HPDE6-E6E7 (cell line): ENCODE measurements at regions not wholly inside any gene's neighbourhood (a gene's known extent, or its start where the extent isn't known, plus 50 kb on each side); places are given as distances from the start of the nearest gene placed in this dataset.

Experiments
- DNase-seq: peaks from one replicate; pipeline ENCODE4 v3.0.0; 2011; ENCODE audit warnings: missing footprints; ENCODE audit errors: extremely low spot score

DNA sequence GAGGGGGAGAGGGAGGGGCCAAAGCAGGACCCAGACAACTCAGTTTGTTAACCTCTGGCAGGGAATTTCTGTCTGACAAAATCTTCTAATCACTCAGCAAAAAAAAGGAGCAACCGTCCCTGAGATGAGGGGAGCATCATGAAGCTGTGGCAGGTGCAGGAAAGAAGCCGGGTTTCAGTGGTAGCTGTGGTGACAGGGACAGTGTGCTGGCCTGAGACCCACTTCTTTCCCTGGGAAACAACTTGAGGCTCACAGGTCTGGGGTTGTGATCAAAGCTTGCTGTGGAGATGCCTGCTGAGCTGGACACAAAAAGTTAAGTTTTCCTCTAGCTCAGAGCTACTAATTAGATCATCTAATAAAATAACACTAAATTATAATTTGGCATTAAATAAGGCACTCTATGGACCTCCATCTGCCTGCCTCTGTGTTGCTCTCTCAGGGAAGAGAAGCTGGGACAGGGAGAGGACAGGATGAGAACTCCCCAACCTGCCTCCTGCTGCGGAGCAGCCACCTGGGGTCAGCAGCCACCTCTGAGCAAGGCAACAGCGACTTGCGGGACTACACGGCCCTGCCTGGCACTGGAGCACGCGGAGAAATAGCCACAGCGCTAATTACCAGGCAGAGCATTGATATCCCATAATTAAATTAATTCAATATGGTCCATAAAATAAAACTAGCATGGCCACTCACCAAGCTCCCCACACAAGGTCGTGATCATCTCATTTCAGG lies 104.6 kb upstream of the TEX51 start:
- no peak for DNase-seq

DNA sequence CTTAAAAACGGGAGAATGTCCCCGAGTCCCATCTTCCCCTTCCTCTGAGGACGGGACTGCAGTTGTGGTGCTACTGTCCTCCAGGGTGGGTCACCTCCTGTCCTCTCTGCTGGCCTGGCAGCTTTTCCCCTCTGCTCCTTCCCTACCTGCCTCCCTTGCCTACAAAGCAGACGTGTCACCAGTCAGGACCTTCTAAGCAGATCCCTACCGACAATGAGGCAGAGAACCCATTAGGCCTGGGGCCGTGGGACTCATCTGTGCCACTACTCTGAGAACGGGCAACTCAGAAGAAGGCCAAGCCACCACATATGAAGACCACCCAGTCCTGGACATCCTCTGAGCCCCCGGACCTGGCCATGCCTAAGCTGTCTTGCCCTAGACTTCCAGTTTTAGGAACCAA lies 103.0 kb upstream of the TEX51 start:
- DNase-seq, result no peak

DNA sequence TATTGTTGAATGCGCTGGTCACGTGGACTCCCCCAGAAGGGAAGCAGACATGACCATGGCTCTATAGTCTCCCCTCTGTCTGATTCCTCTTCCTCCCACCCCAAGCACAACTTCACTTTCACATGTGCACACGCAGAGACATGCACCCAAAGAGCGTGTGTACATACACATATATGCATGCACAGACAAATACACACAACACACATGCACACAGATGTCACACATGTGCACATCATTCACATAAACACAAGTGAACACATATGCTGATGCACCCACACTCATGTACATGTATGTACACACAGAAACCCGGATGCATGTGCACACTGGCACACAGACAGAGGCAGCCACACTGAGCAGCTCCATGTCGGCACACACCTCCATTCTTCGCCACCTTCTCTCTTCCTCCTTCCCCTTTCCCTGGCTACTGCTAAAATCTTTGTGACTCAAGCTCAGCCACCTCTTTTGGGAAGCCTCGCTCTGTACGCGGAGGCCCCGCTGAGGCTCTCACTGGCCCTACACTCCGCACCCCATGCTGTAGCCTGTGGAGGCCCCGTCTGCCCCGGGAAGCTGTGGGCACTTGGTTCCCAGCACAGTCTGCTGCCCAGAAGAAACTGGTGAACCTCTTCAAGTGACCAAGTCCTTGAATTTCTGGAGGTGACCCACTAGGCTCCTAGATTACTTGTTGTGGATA lies 101.6 kb upstream of the TEX51 start:
- no peak for DNase-seq

DNA sequence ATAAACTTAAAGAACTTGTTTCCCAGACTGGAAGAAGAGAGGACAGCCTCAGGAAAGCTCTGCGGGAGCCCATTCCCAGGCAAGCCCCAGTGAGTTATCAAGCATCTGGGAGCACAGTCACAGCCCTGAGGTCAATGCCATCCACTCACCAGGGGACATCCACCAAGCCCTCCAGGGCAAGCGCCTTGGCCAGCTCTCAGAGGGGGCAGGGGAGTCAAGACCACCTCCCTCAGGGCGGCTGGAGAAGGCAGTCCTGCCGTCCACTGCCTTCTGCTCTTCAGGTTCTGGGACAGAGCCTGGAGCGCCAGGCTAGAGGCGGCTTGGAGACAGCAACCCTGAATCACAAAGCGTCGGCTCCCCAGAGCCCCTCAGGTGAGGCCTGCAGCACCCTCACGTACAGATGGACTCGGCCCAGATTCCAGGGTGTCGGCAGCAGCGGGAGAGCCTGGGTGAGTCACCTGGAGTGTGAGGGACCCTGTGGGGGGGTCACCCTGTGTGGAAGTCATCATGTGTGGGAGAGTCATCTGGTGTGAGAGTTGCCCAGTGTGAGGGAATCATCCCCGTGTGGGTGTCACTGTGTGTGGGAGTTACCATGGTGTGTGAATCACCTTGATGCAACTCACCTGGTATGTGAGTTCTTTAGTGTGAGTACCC lies 100.9 kb upstream of the TEX51 start:
- DNase-seq, result no peak

DNA sequence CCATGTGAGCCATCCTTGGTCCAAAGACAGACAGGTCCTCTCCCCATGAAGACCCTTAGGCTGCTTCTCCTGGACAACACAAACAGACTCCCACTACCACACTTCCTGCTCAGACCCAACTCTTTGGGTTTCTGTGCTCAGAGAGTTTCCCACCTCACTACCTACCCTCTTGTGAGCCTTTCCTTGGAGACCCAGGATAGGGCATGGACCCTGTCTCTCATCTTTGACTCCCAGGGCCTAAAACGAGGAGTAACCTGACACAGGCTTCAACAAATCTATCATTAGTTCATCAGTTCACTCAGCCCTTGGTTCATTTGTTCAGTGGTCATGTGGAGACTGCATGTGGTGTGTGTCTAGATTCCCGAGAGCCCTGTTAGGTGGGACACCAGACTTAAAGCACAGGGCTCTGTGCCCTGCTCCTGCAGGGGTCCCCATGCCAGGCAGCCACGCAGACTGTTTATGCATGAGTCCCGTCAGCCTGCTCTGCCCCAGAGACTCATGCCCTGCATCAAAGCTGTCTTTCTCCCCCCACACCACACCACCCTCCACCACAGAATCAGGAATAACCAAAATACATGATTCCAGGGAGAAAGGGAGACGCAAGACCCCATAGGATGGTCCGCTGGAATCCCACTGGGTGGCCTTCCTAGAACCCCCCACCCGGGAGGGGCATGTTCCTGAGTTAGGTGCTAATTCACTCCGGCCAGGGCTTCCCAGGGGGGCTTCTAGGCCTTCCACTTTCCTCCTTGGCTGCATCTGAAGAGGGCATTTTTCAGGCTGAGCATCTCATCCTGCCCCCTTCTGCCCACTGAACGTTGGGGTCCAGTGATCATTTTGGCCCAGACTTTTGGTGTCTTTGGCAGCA lies 100.2 kb upstream of the TEX51 start:
- no peak for DNase-seq

DNA sequence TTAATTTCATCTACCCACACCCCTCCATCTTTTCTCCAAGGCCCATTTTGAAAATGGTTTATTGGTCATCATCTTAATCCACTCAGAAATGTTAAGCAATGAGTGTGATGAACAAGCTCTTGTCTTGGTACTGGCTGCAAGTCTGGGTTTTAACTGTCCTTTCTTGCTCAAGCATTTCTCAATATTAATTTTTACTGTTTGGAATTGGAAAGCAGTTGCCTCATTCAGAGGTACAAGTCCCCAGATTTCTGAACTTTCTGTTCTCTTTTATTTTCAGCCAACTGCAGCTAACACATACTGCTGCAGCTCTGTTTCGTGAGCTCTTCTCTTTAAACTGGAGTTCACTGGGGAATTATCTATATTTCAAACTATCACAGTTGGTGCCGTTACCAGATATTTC lies 99.4 kb upstream of the TEX51 start:
- DNase-seq, result no peak

DNA sequence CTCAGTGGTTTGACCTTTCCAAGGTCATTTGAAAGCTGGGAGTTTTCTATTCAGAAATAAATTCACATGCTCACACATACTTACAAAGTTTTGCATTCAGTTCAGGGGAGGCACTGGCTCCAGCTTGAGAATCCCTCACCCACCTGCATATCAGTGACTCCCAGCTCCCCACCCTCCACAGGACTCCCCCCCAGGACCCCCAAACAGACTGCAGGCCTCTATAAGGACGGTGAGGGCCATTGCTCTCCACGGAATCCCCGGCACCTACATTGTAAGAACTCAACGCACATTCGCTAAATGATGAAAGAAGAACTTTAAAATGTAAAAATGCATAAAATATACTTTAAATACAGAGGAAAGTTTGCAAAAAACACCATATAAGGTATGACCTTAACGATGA lies 97.2 kb upstream of the TEX51 start:
- DNase-seq, result no peak

DNA sequence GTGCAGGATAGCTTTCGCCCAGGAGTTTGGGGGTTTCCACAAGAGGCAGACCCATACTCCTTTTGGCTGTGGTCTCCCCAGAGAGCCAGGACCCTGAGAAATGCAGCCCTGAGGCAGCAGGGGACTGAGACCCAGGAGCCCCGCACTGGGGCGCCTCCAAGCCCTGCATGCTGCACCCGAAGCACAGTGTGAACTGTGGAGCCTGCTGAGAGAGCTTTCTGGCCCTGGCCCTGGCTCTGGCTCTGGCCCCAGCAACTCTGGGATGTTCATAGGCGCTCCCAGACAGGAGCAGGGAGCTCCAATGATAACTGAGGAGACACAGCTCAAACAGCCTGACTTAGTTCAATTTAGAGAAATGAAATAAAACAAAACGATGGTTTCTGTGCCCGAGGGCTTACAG lies 96.4 kb upstream of the TEX51 start:
- no peak for DNase-seq

DNA sequence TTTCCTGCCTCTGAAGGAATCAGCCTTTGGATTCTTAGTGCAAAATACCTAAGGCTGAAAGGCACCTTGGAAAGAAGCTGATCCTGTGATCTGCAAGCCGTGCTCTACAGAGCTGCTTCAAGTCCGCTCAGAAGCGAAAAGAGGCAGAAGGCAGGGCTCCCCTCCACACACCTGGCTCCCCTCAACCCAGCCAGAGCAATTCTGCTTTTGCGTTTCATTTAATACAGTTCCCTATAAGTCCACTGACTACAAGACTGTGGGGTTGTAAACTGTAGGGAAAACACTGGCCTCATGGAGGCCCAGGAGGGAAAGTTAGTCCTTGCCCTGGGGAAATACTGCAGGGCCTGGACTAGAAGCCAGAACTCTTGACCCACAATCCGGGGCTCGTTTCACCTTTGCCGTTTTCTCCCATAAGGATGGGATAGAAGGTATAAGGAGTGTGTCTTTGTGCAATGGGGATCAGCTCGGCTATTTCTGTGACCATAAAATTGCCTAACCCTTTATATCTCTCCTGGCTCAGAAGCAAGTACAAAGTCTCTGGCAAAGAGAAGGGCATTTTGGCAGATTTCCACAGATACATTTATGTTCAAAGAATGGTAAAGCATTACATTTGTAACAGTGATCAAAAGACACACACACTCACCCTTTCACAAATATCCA lies 95.8 kb upstream of the TEX51 start:
- no peak for DNase-seq

DNA sequence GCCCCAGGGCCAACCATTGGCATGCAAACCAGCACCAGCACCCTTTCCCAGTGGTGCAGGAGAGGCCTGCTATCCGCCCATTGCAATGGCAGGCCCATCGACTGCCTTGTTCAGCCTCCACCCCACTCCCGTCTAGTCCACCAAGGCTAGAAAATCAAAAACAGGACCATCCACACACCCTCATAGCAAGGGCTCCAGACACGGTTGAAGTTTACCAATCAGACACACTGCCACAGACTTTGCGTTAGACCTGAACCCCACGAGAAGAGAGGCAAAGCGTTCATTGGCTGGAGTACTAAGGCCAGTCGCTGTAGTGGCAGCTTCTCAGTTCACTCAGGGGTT lies 95.3 kb upstream of the TEX51 start:
- no peak for DNase-seq

DNA sequence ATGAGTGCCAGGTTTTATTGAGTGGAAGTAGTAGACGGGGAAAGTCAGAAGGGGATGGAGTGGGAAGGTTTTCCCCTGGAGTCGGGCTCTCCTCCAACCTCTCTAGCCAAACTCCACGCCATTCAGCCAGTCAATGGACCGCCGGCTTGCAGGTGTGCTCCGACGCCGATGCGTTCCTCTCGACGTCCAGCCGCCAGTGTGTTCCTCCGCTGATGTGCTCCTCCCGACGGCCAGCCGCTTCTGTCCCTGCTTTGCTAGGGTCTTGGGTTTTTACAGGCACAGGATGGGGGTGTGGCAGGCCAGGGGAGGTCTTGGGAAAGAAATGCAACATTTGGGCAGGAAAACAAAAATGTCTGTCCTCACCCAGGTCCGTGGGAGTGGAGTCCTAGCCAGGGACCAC lies 94.3 kb upstream of the TEX51 start:
- no peak for DNase-seq

DNA sequence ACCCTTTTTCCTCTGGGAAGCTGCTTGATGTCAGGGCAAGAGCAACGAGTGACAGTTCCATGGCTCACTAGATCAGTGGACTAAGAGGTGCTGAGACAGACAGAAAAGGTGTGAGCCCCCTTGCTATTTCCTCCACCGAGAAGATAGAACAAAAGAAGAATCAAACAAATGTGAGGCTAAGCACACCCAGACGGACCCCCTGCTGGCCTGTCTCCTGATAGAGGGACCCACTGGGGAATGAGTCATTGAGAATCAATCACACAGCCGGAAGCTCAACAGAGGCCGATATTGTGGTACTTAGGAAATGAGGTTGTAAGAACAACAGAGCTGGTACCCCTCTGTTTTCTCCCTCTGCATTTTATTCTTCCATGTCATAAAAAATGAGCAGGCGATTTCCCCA lies 89.8 kb upstream of the TEX51 start:
- no peak for DNase-seq

DNA sequence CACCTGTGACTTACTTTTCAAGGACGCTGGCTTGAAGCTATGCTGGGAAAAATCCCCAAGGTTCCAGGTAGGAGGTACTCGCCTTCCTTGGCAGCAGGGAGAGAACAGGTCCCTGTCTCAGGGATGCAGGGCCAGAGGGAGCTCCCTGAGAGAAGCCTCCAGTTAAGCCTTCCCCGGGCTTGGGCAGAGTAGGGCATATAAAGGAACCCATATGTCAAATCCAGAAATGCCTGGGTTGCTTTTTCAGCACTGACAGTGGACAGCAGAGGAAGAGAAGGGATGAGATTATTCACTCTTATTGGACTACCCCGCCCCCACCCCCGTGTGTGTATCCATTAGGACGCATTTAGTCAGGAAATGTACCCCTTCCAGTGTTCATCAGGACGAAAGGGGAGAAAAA lies 89.3 kb upstream of the TEX51 start:
- DNase-seq, result no peak

DNA sequence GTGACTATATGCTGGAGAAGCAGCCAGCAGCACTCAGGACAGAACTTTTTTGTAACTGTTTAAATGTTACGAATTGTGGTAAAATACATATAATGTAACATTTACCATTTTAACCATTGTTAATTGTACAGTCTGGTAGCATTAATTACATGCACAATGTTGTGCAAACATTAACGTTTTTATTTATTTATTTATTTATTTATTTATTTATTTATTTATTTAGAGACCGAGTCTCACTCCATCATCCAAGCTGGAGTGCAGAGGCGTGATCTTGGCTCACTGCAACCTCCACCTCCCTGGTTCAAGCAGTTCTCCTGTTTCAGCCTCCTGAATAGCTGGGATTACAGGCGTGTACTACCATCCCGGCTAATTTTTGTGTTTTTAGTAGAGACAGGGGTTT lies 88.7 kb upstream of the TEX51 start:
- DNase-seq, result no peak

DNA sequence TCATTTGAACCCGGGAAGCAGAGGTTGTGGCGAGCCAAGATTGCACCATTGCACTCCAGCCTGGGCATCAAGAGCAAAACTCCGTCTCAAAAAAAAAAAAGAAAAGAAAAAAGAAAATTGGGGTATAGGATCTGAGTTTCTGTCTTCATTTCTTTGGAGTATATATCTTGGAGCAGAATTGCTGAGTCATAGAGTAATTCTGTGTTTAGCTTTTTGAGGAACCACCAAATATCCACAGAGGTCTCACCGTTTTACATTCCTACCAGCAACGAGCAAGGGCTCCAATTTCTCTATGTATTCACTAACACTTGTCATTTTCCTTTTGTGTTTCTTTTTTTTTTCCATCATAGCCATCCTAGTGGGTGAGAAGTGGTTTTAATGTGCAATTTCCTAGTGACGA lies 87.6 kb upstream of the TEX51 start:
- no peak for DNase-seq

DNA sequence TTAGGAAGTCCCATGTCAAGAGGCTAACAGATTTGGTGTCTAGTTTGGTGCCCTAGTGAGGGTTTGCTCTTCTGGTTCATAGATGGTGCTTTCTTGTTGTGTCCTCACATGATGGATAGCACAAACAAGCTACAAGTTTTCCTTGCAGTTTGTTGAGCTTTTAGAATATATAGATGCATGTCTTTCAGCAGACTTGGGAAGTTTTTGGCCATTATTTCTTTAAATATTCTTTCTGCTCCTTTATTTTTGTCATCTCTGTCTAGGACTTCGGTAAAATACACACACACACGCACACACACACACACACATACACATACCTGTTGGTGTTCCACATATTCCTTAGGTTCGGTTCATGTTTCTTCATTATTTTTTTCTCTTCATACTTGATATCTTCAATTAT lies 81.5 kb upstream of the TEX51 start:
- no peak for DNase-seq

DNA sequence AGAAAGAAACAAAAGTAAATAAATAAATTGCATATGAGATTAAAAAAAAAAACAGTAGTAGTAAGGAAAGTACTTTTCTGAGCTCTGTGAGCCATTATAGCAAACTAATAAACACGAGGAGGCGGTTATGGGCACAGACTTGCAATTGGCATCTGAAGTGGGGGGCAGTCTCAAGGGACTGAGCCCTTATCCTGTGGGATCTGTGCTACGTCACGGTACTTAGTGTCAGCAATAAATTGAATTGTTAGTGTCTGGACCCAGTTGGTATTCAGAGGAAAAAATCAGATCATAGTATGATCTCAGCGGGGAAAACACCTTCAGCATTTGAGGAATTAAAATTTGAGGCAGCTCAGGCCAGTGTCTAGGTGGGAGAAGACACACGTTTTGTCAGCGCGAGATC lies 76.6 kb upstream of the TEX51 start:
- DNase-seq, result no peak

DNA sequence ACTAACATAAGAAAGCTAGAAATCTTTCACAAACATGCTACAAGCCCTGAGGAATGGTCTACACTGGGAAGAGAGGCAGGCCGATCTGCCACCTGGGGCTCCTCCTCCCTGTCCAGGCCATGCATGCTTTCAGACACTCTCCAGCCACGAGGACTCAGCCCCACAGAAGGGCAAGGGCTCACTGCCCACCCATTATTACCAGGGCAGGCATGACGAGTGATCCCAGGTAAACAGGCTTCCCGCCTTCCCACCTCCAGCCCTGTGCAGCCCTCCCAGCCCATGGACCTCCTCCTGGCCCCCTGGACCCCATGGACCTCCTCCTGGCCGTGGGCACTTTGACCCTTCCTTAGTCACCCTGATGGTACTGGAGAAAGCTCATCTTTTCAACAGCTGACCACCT lies 75.8 kb upstream of the TEX51 start:
- DNase-seq, result no peak

DNA sequence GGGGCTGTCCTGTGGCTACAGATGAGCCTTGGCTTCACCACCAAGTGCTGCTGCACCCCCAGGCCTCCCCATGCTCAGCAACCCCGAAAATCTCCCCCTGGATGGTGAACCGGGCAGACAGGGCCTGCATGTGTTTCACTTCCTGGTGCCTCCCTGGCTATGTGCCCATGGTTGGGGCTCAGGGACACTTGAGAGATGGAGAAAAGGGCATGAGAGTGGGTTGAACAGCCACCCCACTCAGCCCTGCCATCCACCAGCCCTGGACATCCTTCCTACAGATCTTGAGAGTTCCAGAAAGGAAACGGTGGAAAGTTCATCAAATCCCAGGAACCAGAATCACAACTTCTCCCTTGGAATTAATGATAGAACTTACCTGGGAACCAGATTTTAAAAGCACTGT lies 74.7 kb upstream of the TEX51 start:
- no peak for DNase-seq

DNA sequence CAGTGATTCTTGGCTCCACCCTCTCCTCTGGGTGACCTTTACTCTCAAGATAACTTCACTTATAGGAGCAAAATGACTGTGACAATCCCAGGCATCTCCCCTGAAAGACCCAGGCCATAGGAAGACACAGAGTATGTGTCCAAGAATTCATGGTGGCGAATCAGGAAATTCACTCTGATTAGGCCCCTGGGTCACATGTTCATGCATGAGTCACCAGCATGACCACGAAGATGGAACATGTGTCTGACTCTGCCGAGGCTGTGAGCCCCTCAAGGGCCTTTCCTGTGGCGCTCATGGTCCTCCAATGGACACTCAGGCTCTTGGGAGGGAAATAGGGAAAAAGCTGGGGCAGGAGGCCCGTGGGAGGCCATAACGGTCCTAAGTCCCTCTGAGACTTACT lies 74.0 kb upstream of the TEX51 start:
- no peak for DNase-seq

DNA sequence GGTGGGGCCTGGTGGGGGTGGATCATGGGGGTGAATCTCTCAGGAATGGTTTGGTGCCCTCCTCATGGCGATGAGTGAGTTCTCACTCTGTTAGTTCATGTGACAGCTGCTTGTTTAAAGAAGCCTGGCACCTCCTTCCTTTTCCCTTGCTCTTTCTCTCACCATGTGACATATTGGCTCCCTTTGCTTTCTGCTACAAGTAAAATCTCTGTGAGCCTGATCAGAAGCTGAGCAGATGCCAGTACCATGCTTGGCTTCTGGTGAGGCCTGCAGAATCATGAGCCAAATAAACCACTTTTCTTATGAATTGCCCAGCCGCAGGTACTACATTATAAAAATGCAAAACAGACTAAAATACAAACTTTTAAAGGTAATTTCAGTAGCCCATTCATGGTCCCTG lies 73.4 kb upstream of the TEX51 start:
- DNase-seq, result no peak

DNA sequence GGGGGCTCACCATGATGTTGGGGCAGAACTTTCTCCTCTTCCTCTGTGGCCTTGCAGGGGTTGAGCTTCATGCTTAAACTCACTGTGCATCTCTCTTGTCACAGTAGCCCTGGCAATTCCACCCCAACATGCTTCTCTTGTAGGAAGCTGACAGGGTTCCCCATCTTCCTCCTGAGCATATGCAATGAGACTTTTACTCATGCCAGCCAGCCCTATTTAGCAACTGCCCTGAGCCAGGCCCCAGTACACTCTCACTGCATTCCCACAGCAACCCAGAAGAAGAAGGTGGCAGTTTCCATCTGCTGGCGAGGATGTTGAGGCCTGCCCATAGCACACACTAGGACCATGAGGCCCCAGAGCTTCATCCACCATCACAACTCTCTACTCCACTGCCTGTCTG lies 72.2 kb upstream of the TEX51 start:
- DNase-seq, result no peak
